ENCODE measurements at regions not wholly inside any gene's neighbourhood (a gene's known extent, or its start where the extent isn't known, plus 50 kb on each side); places are given as distances from the start of the nearest gene placed in this dataset.

GRCh38 chr21:28250946-28251345, 741.7 kb downstream of the LTN1 start:
- DNase-seq: no peak

DNA sequence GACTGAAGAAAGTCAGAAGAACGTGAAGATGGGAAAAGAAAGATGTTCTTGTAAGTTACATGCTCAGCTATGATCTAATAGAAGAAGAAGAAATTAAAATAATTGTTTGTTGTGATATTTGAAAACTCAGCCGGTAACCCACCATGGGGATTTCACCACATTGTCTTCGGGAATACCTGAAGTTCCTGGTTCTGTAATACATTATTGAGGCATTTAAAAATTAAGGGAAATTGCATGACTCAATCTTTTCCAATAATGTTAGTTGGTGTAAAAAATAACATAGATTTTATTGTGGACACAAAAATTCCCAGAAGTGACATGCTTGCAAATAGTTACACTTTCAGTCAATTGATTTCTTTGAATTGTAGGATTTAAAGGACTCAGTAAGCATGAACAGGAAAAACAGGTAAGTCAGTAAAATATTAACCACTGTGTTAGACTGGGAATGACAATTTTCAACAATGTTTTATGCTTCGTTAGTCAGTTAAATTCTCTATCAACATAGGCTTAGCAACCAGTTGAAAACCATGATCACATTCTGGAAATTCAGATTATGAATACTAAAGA, 745.1 kb downstream of the LTN1 start:
- no peak for DNase-seq

GRCh38 chr21:28240586-28240985, 752.1 kb downstream of the LTN1 start:
- no peak for DNase-seq

GRCh38 chr21:28239340-28239739, 753.3 kb downstream of the LTN1 start:
- no peak for DNase-seq

GRCh38 chr21:28237661-28238060, 755.0 kb downstream of the LTN1 start:
- DNase-seq: no peak

GRCh38 chr21:28235169-28235895, 757.3 kb downstream of the LTN1 start:
- DNase-seq: no peak

DNA sequence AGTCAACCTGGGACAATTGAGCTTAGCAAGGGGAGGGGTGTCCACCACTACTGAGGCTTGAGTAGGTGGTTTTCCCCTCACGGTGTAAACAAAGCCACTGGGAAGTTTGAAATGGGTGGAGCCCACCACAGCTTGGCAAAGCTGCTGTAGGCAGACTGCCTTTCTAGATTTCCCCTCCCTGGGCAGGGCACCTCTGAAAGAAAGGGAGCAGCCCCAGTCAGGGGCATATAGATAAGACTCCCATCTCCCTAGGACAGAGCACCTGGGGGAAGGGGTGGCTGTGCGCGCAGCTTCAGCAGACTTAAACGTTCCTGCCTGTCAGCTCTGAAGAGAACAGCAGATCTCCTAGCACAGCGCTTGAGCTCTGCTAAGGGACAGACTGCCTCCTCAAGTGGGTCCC, 758.4 kb downstream of the LTN1 start:
- DNase-seq: no peak

GRCh38 chr21:28233536-28234220, 759.0 kb downstream of the LTN1 start:
- DNase-seq: no peak

GRCh38 chr21:28230559-28230958, 762.1 kb downstream of the LTN1 start:
- DNase-seq: no peak

GRCh38 chr21:28229814-28230213, 762.9 kb downstream of the LTN1 start:
- no peak for DNase-seq

DNA sequence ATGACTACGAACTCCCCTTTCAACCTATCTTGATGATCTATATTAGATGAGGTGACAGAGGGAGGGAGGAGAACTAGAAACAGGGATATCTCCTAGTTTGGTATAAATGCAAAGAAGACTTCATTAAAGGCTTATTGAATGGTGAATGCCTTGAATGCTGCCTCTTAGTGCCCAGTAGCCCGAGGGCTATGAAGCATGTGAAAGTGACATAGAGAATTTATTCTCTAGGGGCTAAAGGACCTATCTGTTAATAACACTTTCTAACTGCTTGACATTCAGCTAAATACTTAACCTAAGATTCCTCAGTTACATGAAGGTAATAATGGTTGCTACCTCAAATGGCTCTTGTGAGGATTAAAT, 764.1 kb downstream of the LTN1 start:
- DNase-seq: no peak

- no peak for DNase-seq
Observed at GRCh38 chr21:28227881-28228635, 764.6 kb downstream of the LTN1 start.

DNA sequence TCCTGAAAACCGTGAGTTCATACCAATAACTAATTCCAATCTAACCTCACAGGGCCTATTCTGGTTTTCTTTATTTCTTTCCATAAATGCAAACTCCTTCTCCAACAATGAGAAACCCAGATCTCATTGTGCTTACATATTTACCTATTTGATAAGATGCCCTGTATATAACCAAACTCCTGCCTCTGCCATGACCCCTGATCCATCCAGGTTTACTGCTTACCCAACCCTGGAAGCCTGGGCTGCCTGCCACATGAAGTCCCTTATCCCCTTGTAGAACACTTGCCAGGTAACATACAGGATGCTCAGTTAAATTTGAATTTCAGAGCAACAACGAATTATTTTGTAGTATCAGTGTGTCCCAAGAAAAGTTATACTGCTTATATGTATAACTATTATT, 766.1 kb downstream of the LTN1 start:
- no peak for DNase-seq

DNA sequence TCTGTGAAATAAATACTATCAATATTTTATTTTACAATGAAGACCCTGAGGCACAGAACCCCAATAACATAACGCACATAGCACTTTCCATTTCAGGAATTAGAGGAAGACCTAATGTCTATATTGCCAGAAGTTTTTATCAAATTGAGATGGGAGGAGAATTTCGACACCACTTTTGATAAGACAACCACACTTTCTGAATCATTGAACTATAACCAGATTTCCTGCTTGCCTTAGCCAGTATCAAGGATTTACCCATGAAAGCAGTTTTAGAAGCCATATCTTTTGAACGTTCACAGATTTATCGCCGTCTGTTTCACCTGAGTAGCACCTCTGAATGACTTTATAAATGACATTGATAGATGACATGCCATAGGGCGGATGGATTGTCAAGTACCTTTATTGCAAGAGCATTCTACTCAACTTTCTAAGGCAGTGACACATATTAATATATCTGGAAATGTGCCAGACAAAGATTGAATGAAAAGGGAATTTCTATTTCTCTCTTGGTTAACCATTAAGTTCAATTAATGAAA, 768.4 kb downstream of the LTN1 start:
- DNase-seq: no peak

- DNase-seq: no peak
Observed at GRCh38 chr21:28221984-28222383, 770.7 kb downstream of the LTN1 start.

- DNase-seq: no peak
Observed at GRCh38 chr21:28220680-28221079, 772.0 kb downstream of the LTN1 start.

GRCh38 chr21:28216976-28217523, 775.6 kb downstream of the LTN1 start:
- no peak for DNase-seq

GRCh38 chr21:28215214-28215954, 777.3 kb downstream of the LTN1 start:
- DNase-seq: no peak

DNA sequence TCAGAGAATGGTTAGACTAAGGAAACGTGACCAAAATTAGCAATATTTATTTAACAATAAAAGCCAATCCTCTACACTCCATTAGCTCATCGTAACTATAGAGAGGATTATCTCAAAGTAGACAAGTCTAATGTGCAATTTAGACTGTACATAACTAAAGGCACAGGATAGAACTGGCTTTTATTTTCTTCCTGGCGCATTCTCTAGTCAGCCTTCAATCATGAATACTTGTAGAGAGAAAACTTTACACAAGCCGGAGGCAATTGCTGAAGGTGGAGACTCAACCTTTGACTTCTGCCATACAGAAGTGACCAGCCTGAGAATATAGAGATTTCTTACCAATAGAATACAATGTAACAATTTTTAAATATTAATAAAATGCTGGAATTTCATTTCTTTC, 777.9 kb downstream of the LTN1 start:
- no peak for DNase-seq

DNA sequence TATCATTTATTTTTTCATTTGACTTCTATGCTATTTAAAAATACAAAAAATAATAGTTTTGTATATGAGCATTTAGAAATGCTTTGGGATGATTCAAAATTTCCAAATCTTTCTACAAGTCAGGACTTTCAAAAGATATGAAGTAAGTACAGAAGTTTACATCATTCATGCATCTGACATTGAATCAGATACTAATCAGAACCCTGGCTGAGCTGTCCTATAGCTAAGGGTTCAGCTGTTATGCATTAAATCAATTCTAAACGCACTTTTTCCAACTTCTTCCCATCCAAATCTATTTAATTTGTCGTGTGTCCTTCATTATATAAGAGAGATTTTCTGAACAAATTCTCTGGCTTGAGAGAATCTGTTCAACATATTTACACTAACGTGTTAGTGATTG, 779.4 kb downstream of the LTN1 start:
- DNase-seq: no peak

DNA sequence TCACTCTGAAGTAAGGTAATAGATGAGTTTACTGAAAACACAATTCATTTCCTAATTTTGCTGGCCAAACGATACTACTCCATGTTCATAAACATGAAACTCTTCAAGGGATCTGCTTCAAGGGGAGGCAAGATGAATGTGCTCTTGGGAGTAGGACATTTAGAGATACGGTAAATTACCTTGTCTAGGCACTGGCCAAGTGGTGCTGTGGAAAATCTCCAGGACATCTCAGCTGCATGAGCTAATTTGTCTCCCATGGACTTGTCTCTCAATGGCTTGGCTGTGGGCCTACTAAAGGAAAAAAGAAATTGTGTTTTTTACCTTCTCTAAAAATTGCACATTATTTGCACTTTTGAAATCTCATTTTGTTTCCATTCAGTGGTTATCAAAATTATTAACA, 780.6 kb downstream of the LTN1 start:
- DNase-seq: no peak
